MCF 10A (cell line): ENCODE measurements at regions not wholly inside any gene's neighbourhood (a gene's known extent, or its start where the extent isn't known, plus 50 kb on each side); places are given as distances from the start of the nearest gene placed in this dataset.

ENCODE experiments used
- BruUV-seq: library from RNA; stranded (reverse); fragments of 400-500 nt; replicated peaks from 2 replicates; lab custom pipeline; 2021; lab: Mats Ljungman, UMichigan
- CTCF ChIA-PET: fragments of 300-600 bp; sonication (Branson Sonifier 250); formaldehyde crosslinking; extraction: SDS; loops from one replicate; lab custom pipeline; 2021; ENCODE audit warnings: antibody characterized with exemption, inconsistent platforms; lab: Yijun Ruan, JAX
- POLR2A ChIA-PET: fragments of 300-600, 350-650 bp; sonication (Branson Sonifier 250); formaldehyde crosslinking; extraction: SDS; loops from one replicate; lab custom pipeline; 2020; ENCODE audit warnings: antibody characterized with exemption, inconsistent platforms; lab: Yijun Ruan, JAX
- DNase-seq: peaks from one replicate; pipeline ENCODE4 v3.0.0-alpha.2; 2018; ENCODE audit not compliant: unreplicated experiment
- H3K27ac Mint-ChIP-seq: one replicate; pipeline ENCODE4 v1.8.0; 2022; ENCODE audit warnings: mild to moderate bottlenecking, low read depth, mixed read lengths; ENCODE audit not compliant: unreplicated experiment
- H3K27me3 Mint-ChIP-seq: one replicate; pipeline ENCODE4 v1.8.0; 2022; ENCODE audit warnings: mixed read lengths; ENCODE audit not compliant: insufficient read depth, unreplicated experiment
- H3K36me3 Mint-ChIP-seq: one replicate; pipeline ENCODE4 v1.8.0; 2022; ENCODE audit warnings: mild to moderate bottlenecking, moderate library complexity, mixed read lengths; ENCODE audit not compliant: insufficient read depth, unreplicated experiment
- H3K4me1 Mint-ChIP-seq: one replicate; pipeline ENCODE4 v1.8.0; 2022; ENCODE audit warnings: mixed read lengths; ENCODE audit not compliant: insufficient read depth, unreplicated experiment
- H3K4me3 Mint-ChIP-seq: one replicate; pipeline ENCODE4 v1.8.0; 2022; ENCODE audit warnings: mild to moderate bottlenecking, moderate library complexity, mixed read lengths; ENCODE audit not compliant: unreplicated experiment
- H3K9me3 Mint-ChIP-seq: one replicate; pipeline ENCODE4 v1.8.0; 2022; ENCODE audit warnings: mixed read lengths; ENCODE audit not compliant: unreplicated experiment
- CTCF ChIP-seq: fragments of 200-600 bp; IDR thresholded peaks from one replicate; pipeline ENCODE4 v1.8.0; 2022; ENCODE audit warnings: antibody characterized with exemption, mild to moderate bottlenecking; ENCODE audit not compliant: unreplicated experiment
- intact Hi-C: fragments of 100-400 bp; cut with micrococcal nuclease; formaldehyde crosslinking; loops from 2 replicates; pipeline ENCODE4 v1.14.1; 2022

- H3K4me1 Mint-ChIP-seq = no peaks in the 10 kb centered on the region
- BruUV-seq = no TSS peak
- TF ChIP-seq CTCF = no peak
- no peaks in the 10 kb centered on the region for H3K27me3 Mint-ChIP-seq
- ChIA-PET POLR2A (no interaction called here), CTCF (no interaction called here)
- intact Hi-C loops = no loop called here
- H3K9me3 Mint-ChIP-seq = peaks cover 35% of the 10 kb centered on the region
- no peak for DNase-seq
- no peaks in the 10 kb centered on the region for H3K36me3 Mint-ChIP-seq
- H3K4me3 Mint-ChIP-seq = no peak overlapping the region
- no peak overlapping the region for H3K27ac Mint-ChIP-seq
Measured at GRCh38 chr16:6111390-6111789, 1013.8 kb upstream of the EEF2KMT start.

- DNase-seq = no peak
- BruUV-seq = no TSS peak
- Mint-ChIP-seq H3K27ac (no peak overlapping the region), H3K9me3 (peaks cover 33% of the 10 kb centered on the region), H3K4me1 (no peaks in the 10 kb centered on the region), H3K36me3 (no peaks in the 10 kb centered on the region), H3K4me3 (no peak overlapping the region), H3K27me3 (no peaks in the 10 kb centered on the region)
- no peak for TF ChIP-seq CTCF
- ChIA-PET POLR2A (no interaction called here), CTCF (interaction anchor here (0.6 kb wide), 1 partner anchor 667 kb away, joined by 5 read pairs; no protein-coding TSS in a partner anchor)
- intact Hi-C loops = no loop called here
Measured at GRCh38 chr16:6110346-6110745, 1012.8 kb upstream of the EEF2KMT start.

- DNase-seq = no peak
- peaks cover 41% of the 10 kb centered on the region for H3K9me3 Mint-ChIP-seq
- no TSS peak for BruUV-seq
- no peaks in the 10 kb centered on the region for H3K27me3 Mint-ChIP-seq
- CTCF ChIA-PET = no interaction called here
- no peak overlapping the region for H3K4me3 Mint-ChIP-seq
- TF ChIP-seq CTCF = no peak
- intact Hi-C loops = no loop called here
- no peaks in the 10 kb centered on the region for H3K36me3 Mint-ChIP-seq
- no peak overlapping the region for H3K27ac Mint-ChIP-seq
- POLR2A ChIA-PET = no interaction called here
- no peaks in the 10 kb centered on the region for H3K4me1 Mint-ChIP-seq
Measured at GRCh38 chr16:6106061-6106460, 1008.5 kb upstream of the EEF2KMT start.

- no peak for TF ChIP-seq CTCF
- peaks cover 34% of the 10 kb centered on the region for H3K9me3 Mint-ChIP-seq
- no peak overlapping the region for H3K27ac Mint-ChIP-seq
- H3K4me1 Mint-ChIP-seq = no peaks in the 10 kb centered on the region
- no peak overlapping the region for H3K4me3 Mint-ChIP-seq
- intact Hi-C loops = no loop called here
- ChIA-PET CTCF (interaction anchor here (0.7 to 1.0 kb wide), 2 partner anchors 16 to 577 kb away, joined by 3 to 5 read pairs; no protein-coding TSS in a partner anchor), POLR2A (no interaction called here)
- no TSS peak for BruUV-seq
- H3K36me3 Mint-ChIP-seq = no peaks in the 10 kb centered on the region
- no peaks in the 10 kb centered on the region for H3K27me3 Mint-ChIP-seq
- no peak for DNase-seq
Measured at GRCh38 chr16:6105115-6105514, 1007.5 kb upstream of the EEF2KMT start.
